Skeletal muscle tissue (tissue), 3 donors: ENCODE measurements at regions not wholly inside any gene's neighbourhood (a gene's known extent, or its start where the extent isn't known, plus 50 kb on each side); places are given as distances from the start of the nearest gene placed in this dataset.

Experiments used
- H3K27ac ChIP-seq: one replicate; pipeline ENCODE4 v1.7.0; 2013; ENCODE audit warnings: mild to moderate bottlenecking, low read depth, low read length, inconsistent platforms
- H3K27me3 ChIP-seq, 3 donors: one replicate each; pipeline ENCODE4 v1.7.0; 2013; ENCODE audit warnings: low read length in 3 of 3; ENCODE audit not compliant: control insufficient read depth in 3 of 3, insufficient read depth in 3 of 3
- H3K36me3 ChIP-seq, 3 donors: one replicate each; pipeline ENCODE4 v1.7.0; 2013; ENCODE audit warnings: low read length in 3 of 3; ENCODE audit not compliant: control insufficient read depth in 3 of 3, insufficient read depth in 3 of 3
- H3K4me1 ChIP-seq, 3 donors: one replicate each; pipeline ENCODE4 v1.7.0; 2013; ENCODE audit warnings: low read length in 3 of 3, mild to moderate bottlenecking in 3 of 3; ENCODE audit not compliant: control insufficient read depth in 3 of 3, insufficient read depth in 3 of 3
- H3K4me3 ChIP-seq, 3 donors: one replicate each; pipeline ENCODE4 v1.7.0; 2013; ENCODE audit warnings: low read length in 3 of 3
- H3K9ac ChIP-seq, 3 donors: one replicate each; pipeline ENCODE4 v1.7.0; 2013; ENCODE audit warnings: low read length in 3 of 3, mild to moderate bottlenecking in 3 of 3, moderate library complexity in 2 of 3, low read depth in 1 of 3
- H3K9me3 ChIP-seq, 3 donors: one replicate each; pipeline ENCODE4 v1.7.0; 2013; ENCODE audit warnings: low read length in 3 of 3; ENCODE audit not compliant: control insufficient read depth in 3 of 3
- donor health status: Osteomylitis.

DNA sequence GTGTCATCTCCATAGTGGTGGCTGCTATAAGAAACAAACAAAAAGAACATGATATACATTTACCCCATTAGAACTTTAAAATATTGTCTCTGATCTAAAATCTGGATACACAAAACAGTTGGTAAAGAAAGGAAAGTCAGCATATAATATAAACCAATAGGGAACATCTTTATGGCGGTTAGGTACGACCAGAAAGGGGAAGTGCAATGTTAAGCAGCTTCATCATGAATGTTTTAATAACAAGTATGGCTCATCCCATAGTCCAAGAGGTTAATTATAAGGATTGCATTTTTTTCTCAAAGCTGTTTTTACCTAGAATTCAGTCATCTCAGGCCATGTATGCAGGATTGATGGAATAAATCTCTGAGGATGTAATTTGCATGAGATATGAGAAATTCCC lies 1869.7 kb downstream of the PCDH7 start:
- no peaks in the 10 kb centered on the region for H3K27me3 ChIP-seq
- H3K9ac ChIP-seq: no peak overlapping the region
- no peak overlapping the region for H3K27ac ChIP-seq
- H3K9me3 ChIP-seq: no peaks in the 10 kb centered on the region
- H3K4me1 ChIP-seq: no peaks in the 10 kb centered on the region
- H3K4me3 ChIP-seq: no peak overlapping the region
- H3K36me3 ChIP-seq: no peaks in the 10 kb centered on the region

DNA sequence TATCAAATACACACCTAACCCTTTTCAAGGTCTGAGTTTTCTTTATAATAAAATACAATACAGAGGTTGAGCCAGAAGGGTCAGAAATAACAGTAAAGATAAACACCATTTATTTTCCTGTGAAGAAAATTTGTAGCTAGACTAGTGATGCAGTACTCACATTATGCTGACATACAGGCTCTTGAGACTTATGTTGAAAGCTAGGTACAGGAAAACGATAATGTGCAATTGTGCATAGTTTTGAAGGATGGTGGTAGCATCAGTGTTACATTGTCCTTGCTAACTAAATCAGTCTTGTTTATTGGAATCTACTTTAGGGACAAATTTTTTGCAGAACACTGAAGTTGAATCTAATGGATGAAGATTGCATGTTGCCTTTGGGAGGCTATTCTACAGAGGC lies 1877.2 kb downstream of the PCDH7 start:
- no peaks in the 10 kb centered on the region for H3K9me3 ChIP-seq
- H3K9ac ChIP-seq: no peak overlapping the region
- no peak overlapping the region for H3K4me3 ChIP-seq
- H3K27ac ChIP-seq: no peak overlapping the region
- H3K27me3 ChIP-seq: no peaks in the 10 kb centered on the region
- no peaks in the 10 kb centered on the region for H3K36me3 ChIP-seq
- no peaks in the 10 kb centered on the region for H3K4me1 ChIP-seq

DNA sequence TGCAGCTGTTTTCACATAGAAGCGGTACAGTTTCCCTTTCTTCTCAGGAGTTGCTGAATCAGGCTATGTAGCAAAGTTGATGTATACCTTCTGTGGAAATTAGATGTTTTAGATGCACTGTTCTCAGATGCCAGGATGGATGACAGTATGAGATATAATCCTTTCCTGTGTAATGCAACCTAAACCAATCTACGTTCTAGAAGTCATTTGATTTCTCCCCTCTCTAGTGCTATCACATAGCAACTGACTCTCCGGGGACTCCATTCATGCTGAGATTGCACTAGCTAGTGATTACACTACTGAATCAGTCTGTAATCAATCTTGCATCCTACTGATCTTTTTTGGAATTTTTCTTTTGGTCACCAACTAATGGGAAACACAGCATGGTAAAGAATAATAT lies 1881.7 kb downstream of the PCDH7 start:
- Histone ChIP-seq H3K36me3 (no peaks in the 10 kb centered on the region), H3K9me3 (peaks cover 0 to 2% (median 0%) of the 10 kb centered on the region in 3 donors), H3K27me3 (no peaks in the 10 kb centered on the region), H3K9ac (no peak overlapping the region), H3K27ac (no peak overlapping the region), H3K4me3 (no peak overlapping the region), H3K4me1 (no peaks in the 10 kb centered on the region)

DNA sequence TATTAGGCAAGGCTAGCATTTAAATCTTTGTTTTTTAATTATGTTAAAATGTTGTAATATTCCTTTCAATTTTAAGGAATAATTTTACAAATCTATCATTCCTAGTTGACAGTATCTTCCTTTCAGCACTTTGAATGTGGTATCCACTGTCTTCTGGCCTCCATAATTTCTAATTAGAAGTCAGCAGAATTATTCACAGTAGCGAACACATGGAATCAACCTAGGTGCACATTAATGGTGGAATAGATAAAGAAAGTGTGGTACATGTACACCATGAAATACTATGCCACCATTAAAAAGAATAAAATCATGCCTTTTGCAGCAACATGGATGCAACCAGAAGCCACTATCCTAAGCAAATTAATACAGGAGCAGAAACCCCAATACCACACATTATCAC lies 1887.8 kb downstream of the PCDH7 start:
- no peaks in the 10 kb centered on the region for H3K36me3 ChIP-seq
- H3K27me3 ChIP-seq: no peaks in the 10 kb centered on the region
- H3K4me1 ChIP-seq: no peaks in the 10 kb centered on the region
- no peak overlapping the region for H3K27ac ChIP-seq
- H3K9me3 ChIP-seq: peaks cover 0 to 2% (median 0%) of the 10 kb centered on the region in 3 donors
- H3K4me3 ChIP-seq: no peak overlapping the region
- H3K9ac ChIP-seq: no peak overlapping the region

DNA sequence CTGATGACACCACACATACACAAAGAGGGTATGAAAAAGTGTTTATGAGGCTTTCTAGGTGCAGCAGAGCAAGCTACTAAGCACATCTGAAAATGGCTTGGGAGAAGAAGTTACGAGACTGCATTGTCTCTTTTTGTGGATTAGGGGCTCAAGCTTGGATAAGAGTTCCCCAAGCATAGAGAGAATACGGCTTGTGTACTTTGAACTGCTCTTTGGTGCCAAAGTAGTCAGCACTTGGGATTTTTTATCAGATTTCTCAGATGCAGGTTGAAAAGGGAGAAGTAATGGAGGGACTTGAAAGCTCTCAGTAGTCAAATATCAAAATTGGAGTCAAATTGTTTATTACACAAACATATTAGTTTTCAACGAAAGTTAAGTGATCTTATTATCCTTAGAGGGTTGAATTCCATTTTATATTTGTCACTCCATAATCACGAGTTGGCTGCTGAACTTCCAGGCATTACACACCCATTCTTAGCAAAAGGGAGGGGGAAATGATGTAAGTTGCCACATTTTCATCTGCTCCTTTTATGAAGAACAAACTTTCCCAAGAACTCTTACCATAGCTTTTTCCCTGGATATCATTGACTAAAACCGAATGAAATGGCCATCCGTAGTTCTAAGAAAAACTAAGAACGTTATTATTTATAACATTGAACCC lies 1904.9 kb downstream of the PCDH7 start:
- Histone ChIP-seq H3K27ac (no peak overlapping the region), H3K27me3 (no peaks in the 10 kb centered on the region), H3K9ac (no peak overlapping the region), H3K4me3 (no peak overlapping the region), H3K36me3 (no peaks in the 10 kb centered on the region), H3K9me3 (peaks cover 0 to 2% (median 0%) of the 10 kb centered on the region in 3 donors), H3K4me1 (no peaks in the 10 kb centered on the region)

DNA sequence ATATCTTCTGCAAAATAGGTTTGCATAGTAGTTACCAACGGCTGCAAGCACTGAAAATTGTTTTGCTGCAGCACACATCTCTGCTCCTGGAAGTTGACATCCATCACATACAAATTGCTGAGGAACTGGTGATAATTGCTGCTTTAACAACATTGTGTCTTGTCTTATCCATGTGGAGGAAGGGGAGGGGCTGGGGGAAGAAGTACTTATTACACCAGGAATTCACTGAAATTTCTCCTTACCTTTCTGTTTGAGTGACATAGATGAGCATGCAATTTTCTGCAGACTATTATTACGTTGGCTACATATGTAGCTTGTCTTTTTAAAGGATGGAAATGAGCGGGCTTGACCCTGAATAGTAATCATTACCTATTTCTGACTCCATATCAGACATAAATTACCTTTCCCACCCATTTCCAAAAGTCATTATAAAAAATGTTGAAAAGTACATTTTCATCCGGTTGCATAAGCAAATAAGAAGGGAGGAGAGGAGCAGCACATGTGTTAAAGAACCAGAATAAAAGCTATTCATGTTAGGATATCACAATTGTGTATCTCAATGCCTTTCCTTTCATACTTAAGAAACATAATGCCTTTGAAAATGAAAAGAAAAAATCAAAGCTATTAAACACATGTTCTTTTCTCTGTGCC lies 1905.6 kb downstream of the PCDH7 start:
- H3K36me3 ChIP-seq: no peaks in the 10 kb centered on the region
- H3K27ac ChIP-seq: no peak overlapping the region
- H3K27me3 ChIP-seq: no peaks in the 10 kb centered on the region
- peaks cover 0 to 2% (median 0%) of the 10 kb centered on the region in 3 donors for H3K9me3 ChIP-seq
- no peak overlapping the region for H3K9ac ChIP-seq
- no peak overlapping the region for H3K4me3 ChIP-seq
- H3K4me1 ChIP-seq: no peaks in the 10 kb centered on the region

DNA sequence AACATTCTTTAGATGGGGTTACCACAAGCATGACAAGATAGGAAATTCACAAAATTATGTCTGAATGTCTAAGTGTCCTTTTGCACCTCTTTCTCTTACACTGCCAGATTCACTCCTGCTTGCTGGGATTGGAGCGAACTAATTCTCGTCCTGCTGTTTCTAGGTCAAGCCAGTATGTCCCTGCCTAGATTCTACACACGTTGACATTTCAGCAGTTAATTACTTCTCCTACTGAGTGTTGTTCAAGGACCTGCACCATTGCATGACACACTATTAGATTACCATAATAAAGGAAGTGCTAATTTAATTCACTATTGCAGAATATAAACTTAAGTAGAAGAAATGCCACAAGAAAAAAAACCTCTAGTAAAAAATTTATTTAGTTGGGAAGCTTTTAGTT lies 1911.7 kb downstream of the PCDH7 start:
- no peak overlapping the region for H3K27ac ChIP-seq
- no peak overlapping the region for H3K9ac ChIP-seq

DNA sequence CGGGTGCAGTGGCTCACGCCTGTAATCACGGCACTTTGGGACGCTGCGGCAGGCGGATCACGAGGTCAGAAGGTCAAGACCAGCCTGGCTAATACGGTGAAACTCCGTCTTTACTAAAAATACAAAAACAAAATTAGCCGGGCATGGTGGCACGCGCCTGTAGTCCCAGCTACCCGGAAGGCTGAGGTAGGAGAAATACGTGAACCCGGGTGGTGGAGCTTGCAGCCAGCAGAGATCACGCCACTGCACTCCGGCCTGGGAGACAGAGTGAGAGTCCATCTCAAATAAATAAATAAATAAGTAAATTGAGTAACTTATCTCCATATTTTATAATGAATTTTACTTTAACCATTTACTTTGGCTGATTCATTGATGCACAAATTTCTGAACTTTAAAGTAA lies 1913.3 kb downstream of the PCDH7 start:
- Histone ChIP-seq H3K9ac (no peak overlapping the region), H3K27me3 (no peaks in the 10 kb centered on the region), H3K4me1 (no peaks in the 10 kb centered on the region), H3K4me3 (no peak overlapping the region), H3K36me3 (no peaks in the 10 kb centered on the region), H3K9me3 (no peaks in the 10 kb centered on the region), H3K27ac (no peak overlapping the region)

More for the DNA sequence above, 1911.7 kb downstream of the PCDH7 start:
- Histone ChIP-seq H3K36me3 (no peaks in the 10 kb centered on the region), H3K4me1 (no peaks in the 10 kb centered on the region), H3K4me3 (no peak overlapping the region), H3K27me3 (no peaks in the 10 kb centered on the region), H3K9me3 (peaks cover 0 to 2% (median 0%) of the 10 kb centered on the region in 3 donors)

DNA sequence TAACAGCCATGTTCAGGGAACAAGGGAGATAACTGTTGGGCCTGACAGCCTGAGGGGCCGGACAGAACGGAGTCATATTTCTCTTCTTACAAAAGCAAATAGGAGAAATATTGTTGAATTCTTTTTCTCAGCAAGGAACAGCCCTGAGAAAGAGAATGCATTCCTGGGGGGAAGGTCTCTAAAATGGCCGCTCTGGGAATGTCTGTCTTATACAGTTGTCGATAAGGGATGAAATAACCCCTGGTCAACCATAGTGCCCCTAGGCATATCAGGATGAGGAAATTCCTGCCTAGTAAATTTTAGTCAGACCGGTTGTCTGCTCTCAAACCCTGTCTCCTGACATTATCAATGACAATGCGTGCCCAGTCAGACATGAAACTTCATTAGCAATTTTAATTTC lies 1925.5 kb downstream of the PCDH7 start:
- Histone ChIP-seq H3K4me3 (no peak overlapping the region), H3K27me3 (no peaks in the 10 kb centered on the region), H3K36me3 (no peaks in the 10 kb centered on the region), H3K27ac (no peak overlapping the region), H3K9me3 (peaks cover 0 to 6% (median 0%) of the 10 kb centered on the region in 3 donors), H3K4me1 (no peaks in the 10 kb centered on the region), H3K9ac (no peak overlapping the region)

DNA sequence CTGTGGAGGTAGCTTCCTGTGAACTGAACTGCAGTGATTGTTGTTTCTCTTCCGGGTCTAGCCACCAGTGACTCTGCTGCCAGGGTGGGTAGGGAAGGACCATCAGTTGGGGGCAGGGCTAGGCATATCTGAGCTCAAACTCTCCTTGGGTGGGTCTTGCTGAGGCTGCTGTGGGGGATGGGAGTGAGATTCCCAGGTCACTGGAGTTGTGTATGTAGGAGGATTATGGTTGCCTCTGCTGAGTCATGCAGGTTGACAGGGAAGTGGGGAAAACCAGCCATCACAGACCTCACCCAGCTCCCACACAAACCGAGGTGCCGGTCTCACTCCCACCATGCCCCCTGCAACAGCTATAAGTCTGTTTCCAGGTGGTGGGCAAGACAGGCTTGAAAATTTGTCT lies 1937.8 kb downstream of the PCDH7 start:
- Histone ChIP-seq H3K4me1 (no peaks in the 10 kb centered on the region), H3K4me3 (no peak overlapping the region), H3K36me3 (no peaks in the 10 kb centered on the region), H3K27ac (no peak overlapping the region), H3K9me3 (peaks cover 0 to 2% (median 0%) of the 10 kb centered on the region in 3 donors), H3K9ac (no peak overlapping the region), H3K27me3 (no peaks in the 10 kb centered on the region)
